ENCODE measurements at regions not wholly inside any gene's neighbourhood (a gene's known extent, or its start where the extent isn't known, plus 50 kb on each side); places are given as distances from the start of the nearest gene placed in this dataset.

DNA sequence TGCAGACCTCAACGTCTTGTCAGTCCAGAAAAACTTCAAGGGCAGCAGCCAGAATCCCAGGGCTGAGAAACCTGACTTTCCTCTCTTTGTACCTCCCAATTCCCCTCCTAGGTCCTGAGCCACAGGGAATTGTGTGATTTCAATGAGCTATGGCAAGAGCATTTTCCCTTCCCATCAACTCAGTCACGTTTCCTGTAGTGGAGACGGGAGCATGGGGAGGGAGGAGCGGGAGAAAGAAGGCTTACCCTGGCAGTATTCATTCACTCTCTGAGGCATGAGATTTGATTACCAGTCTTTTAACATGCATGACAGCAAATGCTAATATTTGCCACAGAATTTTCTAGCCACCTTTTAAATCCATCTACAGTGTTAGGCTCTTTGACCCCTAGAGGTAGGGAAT lies 109.4 kb upstream of the TBCA start:
- no peak for ATAC-seq
- TF ChIP-seq RARB (CRISPR knock-in tag; IDR thresholded peaks at IDR 0.05) (no peak), CSRNP3 (CRISPR knock-in tag; IDR thresholded peaks at IDR 0.05) (no peak), GLIS3 (CRISPR knock-in tag; IDR thresholded peaks at IDR 0.05) (no peak), POU6F1 (CRISPR knock-in tag; IDR thresholded peaks at IDR 0.05; ENCODE audit: borderline replicate concordance, low read depth) (no peak)

DNA sequence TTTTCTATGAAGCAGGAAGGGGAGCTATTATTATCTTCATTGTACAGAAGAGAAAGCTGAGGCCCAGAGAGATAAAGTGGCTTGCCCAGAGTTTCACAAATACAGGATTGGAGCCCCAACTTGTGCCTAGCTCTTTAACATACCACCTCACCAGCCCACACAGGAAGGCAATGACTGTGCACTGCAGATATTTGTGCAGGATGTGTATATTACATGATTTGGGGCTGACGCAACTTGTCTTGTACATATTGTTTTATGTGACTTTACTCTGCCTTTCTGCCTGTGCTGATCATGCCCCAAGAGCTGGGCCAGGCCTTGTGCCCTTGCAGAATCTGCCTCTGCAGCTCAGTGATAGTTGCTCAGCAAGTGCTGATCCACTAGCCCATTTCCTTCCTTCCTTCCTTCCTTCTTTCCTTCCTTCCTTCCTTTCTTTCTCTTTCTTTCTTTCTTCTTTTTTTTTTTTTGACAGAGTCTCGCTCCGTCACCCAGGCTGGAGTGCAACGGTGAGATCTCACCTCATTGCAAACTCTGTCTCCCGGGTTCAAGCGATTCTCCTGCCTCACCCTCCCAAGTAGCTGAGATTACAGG lies 106.6 kb upstream of the TBCA start:
- ATAC-seq = no peak
- TF ChIP-seq ZNF565 (CRISPR knock-in tag; conservative IDR thresholded peaks at IDR 0.05; ENCODE audit: low read depth) = no peak
- no peak for TF ChIP-seq TCF4 (CRISPR knock-in tag; IDR thresholded peaks at IDR 0.05; ENCODE audit: borderline replicate concordance)
- TF ChIP-seq, protein P1, sequence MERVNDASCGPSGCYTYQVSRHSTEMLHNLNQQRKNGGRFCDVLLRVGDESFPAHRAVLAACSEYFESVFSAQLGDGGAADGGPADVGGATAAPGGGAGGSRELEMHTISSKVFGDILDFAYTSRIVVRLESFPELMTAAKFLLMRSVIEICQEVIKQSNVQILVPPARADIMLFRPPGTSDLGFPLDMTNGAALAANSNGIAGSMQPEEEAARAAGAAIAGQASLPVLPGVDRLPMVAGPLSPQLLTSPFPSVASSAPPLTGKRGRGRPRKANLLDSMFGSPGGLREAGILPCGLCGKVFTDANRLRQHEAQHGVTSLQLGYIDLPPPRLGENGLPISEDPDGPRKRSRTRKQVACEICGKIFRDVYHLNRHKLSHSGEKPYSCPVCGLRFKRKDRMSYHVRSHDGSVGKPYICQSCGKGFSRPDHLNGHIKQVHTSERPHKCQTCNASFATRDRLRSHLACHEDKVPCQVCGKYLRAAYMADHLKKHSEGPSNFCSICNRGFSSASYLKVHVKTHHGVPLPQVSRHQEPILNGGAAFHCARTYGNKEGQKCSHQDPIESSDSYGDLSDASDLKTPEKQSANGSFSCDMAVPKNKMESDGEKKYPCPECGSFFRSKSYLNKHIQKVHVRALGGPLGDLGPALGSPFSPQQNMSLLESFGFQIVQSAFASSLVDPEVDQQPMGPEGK (CRISPR knock-in tag; IDR thresholded peaks at IDR 0.05; ENCODE audit: borderline replicate concordance) = no peak
- no peak for TF ChIP-seq ZNF70 (CRISPR knock-in tag; IDR thresholded peaks at IDR 0.05)

DNA sequence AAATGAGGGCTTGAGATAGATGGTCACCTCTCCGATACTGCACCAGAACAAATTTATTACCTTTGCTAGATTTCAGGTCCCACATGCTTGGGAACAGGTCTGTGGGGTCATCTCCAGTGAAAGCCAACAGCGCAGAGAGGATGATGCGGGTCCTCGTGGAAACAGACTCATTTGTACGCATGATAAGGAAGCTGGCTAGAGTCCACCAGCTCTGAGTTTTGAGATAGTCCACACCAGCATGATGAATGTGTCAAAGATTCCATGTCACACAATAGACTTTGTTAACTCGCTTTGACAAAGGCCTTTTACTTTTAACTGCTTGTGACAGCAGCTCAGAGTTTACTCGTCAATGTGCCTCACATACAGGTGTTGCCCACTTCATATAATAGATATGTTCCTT lies 105.4 kb upstream of the TBCA start:
- TF ChIP-seq POU6F1 (CRISPR knock-in tag; IDR thresholded peaks at IDR 0.05; ENCODE audit: borderline replicate concordance, low read depth) (no peak), BACH2 (CRISPR knock-in tag; IDR thresholded peaks at IDR 0.05; ENCODE audit: borderline replicate concordance) (no peak), ARNTL (CRISPR knock-in tag; IDR thresholded peaks at IDR 0.05; ENCODE audit: borderline replicate concordance, low read depth) (no peak), ZNF565 (CRISPR knock-in tag; conservative IDR thresholded peaks at IDR 0.05; ENCODE audit: low read depth) (no peak), ISL1 (CRISPR knock-in tag; IDR thresholded peaks at IDR 0.05) (no peak), ZFP3 (CRISPR knock-in tag; IDR thresholded peaks at IDR 0.05) (no peak), ZNF8 (CRISPR knock-in tag; IDR thresholded peaks at IDR 0.05) (no peak), TCF4 (CRISPR knock-in tag; IDR thresholded peaks at IDR 0.05; ENCODE audit: borderline replicate concordance) (no peak), CSDC2 (CRISPR knock-in tag; IDR thresholded peaks at IDR 0.05) (no peak), CSRNP3 (CRISPR knock-in tag; IDR thresholded peaks at IDR 0.05) (no peak), PPARA (CRISPR knock-in tag; IDR thresholded peaks at IDR 0.05; ENCODE audit: borderline replicate concordance) (no peak)

DNA sequence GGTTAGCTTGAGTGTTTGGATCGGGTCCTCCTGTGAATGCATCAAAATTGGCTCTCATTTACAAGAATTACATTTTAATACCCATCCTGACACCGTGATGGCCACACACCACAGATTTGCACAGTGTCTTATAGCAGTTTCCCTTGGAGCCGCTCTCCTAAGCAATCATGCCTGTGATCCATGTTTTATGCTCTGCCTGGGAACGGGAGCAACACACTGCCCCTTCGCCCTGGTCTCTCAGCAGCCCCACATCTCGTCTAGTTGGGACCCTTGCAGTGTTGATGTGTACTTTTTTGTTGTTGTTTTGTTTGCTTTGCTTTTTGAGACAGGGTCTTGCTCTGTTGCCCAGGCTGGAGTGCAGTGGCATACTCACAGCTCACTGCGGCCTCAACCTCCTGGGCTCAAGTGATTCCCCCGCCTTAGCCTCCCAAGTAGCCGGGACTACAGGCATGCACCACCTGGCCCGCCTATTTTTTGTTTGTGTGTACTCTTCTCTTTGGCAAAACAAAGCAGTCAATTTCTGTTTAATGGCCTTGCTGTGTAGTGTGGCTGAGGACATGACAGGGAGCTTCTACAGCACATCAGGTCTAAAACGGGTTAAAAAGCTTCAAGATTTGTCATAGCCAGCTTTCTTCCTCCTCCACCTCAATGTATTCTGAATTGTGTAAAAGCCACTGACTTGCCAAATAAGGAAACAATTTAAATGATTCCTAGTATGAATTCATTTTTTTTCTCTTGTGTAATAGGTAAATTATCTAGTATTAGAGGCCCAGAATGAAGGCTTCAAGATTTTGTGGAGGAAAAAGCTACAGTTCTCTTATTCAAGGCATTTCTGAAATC lies 101.6 kb upstream of the TBCA start:
- ATAC-seq = no peak
- no peak for TF ChIP-seq CSDC2 (CRISPR knock-in tag; IDR thresholded peaks at IDR 0.05)
- TF ChIP-seq ZC3H10 (CRISPR knock-in tag; IDR thresholded peaks at IDR 0.05) = no peak
- no peak for TF ChIP-seq RARB (CRISPR knock-in tag; IDR thresholded peaks at IDR 0.05)
- TF ChIP-seq, protein P1 (CRISPR knock-in tag; IDR thresholded peaks at IDR 0.05; ENCODE audit: borderline replicate concordance) = no peak
- TF ChIP-seq ISL1 (CRISPR knock-in tag; IDR thresholded peaks at IDR 0.05) = no peak
- TF ChIP-seq SNAI2 (CRISPR knock-in tag; IDR thresholded peaks at IDR 0.05) = no peak
- TF ChIP-seq POU6F1 (CRISPR knock-in tag; IDR thresholded peaks at IDR 0.05; ENCODE audit: borderline replicate concordance, low read depth) = no peak
- TF ChIP-seq, protein P2, sequence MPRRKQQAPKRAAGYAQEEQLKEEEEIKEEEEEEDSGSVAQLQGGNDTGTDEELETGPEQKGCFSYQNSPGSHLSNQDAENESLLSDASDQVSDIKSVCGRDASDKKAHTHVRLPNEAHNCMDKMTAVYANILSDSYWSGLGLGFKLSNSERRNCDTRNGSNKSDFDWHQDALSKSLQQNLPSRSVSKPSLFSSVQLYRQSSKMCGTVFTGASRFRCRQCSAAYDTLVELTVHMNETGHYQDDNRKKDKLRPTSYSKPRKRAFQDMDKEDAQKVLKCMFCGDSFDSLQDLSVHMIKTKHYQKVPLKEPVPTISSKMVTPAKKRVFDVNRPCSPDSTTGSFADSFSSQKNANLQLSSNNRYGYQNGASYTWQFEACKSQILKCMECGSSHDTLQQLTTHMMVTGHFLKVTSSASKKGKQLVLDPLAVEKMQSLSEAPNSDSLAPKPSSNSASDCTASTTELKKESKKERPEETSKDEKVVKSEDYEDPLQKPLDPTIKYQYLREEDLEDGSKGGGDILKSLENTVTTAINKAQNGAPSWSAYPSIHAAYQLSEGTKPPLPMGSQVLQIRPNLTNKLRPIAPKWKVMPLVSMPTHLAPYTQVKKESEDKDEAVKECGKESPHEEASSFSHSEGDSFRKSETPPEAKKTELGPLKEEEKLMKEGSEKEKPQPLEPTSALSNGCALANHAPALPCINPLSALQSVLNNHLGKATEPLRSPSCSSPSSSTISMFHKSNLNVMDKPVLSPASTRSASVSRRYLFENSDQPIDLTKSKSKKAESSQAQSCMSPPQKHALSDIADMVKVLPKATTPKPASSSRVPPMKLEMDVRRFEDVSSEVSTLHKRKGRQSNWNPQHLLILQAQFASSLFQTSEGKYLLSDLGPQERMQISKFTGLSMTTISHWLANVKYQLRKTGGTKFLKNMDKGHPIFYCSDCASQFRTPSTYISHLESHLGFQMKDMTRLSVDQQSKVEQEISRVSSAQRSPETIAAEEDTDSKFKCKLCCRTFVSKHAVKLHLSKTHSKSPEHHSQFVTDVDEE (CRISPR knock-in tag; IDR thresholded peaks at IDR 0.05) = no peak

More for the DNA sequence above, 105.4 kb upstream of the TBCA start:
- no peak for ATAC-seq
